ENCODE measurements at regions not wholly inside any gene's neighbourhood (a gene's known extent, or its start where the extent isn't known, plus 50 kb on each side); places are given as distances from the start of the nearest gene placed in this dataset.
"Not testable (repeated sequence)": the region's sequence is repeated elsewhere in the genome, so short reads cannot be mapped to it uniquely, and the experiment has no call there.

GRCh38 chr5:62154758-62155157 is 151.2 kb upstream of the KIF2A start:
- DNase-seq (ENCODE audit: low read depth in 2 of 2): no peak

DNA sequence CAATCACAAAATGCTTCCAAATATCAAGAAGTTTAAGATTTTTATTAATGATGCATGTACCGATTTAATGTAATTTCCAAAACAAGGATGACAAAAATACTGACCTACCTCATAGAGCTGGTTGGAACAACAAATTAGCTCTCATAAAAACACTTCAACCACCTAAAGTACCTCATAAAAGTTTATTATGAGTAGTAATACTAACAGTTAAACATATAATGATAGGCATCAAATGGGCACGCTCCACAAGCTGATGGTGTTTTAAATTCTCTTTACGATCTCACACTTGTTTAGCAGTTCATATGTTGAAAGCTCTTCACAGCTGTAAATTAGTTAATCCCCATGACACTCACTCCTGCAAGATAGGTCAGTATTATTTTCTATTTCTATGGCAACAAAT is 150.0 kb upstream of the KIF2A start:
- no peak for DNase-seq (ENCODE audit: low read depth in 2 of 2)

DNA sequence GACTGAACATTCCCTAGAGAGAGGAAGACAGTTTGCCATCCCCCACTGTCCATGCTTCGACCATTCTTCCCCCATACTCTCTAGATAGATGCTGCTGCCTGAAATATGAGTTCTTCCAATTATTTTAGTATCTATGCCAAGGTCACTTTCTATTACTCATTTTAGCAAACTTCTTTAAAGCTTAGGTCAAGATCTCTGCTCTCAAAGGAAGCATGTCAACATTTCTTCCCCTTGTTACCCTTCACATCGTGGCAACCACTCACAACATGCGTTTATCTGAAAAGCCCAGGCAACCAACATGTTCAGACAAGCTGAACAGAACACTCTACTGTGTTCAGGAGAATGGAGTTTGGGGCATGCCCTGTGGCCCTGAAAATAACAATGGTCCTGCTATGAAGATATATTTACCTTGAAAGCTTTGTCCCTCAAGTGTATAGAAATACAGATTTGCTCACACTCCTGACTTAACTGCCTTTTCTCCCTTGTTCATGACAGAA is 138.4 kb upstream of the KIF2A start:
- no peak for DNase-seq (ENCODE audit: low read depth in 2 of 2)

DNA sequence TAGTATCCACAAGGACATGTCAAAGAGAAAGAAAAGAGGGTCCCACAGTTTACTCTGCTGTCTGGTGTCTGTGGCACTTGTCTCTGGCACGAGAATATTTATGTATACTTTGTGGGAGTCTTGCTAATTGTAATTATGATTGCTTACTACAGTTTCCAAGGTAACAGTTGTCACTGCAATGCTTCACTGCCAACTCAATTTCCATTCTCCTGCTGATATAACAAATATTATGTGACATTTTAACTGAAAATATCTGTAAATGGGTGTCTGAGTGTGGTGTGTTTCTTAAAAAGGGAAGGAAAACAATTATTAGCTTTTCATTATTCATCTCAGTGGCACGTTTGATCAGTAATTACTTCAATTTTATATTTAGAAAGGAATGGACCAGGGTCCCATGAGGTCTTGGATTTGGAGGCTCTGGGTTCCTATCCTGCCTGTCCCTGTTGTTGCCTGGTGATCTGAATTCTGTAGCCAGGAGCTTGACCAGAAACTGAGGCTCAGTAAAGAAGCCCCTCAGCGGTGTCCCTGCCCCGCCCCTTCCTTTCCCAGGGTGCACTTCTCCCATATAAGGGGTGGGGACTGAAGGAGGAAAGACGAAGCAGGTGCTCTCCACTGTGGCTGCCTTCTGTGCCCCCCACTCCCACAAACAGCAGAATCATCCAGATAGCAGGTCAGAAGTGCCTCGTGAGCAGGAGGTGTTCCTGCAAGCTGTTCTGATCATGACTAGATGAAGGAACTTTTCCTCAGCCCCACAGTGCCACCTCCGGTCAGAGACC is 137.3 kb upstream of the KIF2A start:
- DNase-seq (ENCODE audit: low read depth in 2 of 2): no peak

- DNase-seq (ENCODE audit: low read depth in 2 of 2): no peak
Measured at GRCh38 chr5:62178258-62178657, 127.7 kb upstream of the KIF2A start.

DNA sequence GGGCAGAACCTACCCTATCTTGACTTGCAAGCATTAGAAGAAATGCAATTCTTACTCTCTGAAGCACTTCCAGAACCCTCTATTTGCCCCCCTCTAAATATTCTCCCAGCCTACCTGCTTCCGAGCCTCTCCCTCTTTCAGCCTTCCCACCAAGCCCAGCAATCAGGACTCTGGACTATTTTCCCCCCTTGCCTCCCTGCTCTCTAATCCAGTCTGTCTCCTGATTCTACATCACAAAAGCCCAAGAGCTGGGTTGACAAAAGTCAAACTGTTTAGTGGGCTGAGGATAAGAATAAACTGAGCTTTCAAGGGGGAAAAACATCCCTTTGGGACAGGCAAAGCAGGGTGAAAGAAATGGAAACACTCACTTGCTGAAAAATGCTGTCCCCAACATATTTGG is 123.2 kb upstream of the KIF2A start:
- no peak for DNase-seq (ENCODE audit: low read depth in 2 of 2)

DNA sequence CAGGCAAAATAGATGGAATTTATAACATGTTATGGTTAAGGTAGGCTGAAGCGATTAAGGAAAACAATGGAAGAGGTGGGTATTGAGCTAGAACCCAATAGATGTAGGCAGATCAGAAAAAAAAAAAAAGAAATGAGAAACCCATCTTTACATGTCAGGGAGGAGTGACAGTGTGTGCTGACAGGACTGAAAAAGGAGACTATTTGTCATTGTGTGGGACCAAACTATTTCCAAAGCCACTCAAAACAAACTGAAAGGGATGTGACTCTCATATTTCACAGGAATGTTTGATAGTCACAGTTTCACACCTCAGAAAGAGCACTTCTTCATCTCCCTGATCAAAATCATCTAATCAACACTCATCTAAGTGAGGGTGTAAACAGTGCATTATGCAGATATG is 122.3 kb upstream of the KIF2A start:
- no peak for DNase-seq (ENCODE audit: low read depth in 2 of 2)

DNA sequence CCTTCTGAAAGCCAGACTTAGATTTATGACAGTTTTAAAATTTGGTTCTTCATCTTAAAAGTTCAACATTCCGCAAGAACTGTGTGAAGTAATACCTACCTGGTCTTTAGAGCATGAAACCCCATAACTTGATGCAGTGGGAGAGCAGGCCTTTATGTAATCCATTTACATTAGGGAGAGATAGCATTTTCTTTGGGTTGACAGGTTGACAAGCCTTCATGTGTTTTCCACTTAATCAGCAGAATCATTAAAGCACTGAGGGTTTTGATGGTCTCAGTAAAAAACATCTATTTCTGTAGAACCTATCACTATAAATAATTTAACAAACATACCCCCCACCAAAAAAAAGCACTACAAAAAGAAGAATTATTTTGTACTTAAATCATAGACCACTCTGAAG is 121.6 kb upstream of the KIF2A start:
- no peak for DNase-seq (ENCODE audit: low read depth in 2 of 2)

DNA sequence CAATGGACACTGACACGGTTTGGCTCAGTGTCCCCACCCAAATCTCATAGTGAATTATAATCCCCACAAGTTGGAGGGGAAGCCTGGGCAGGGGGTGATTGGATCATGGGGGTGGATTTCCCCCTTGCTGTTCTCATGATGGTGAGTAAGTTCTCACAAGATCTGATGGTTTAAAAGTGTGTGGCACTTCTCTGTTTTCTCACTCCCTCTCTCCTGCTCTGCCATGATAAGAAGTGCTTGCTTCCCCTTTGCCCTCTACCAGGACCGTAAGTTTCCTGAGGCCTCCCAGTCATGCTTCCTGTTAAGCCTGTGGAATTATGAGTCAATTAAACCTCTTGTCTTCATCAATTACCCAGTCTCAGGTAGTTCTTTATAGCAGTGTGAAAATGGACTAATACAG is 115.8 kb upstream of the KIF2A start:
- no peak for DNase-seq (ENCODE audit: low read depth in 2 of 2)

DNA sequence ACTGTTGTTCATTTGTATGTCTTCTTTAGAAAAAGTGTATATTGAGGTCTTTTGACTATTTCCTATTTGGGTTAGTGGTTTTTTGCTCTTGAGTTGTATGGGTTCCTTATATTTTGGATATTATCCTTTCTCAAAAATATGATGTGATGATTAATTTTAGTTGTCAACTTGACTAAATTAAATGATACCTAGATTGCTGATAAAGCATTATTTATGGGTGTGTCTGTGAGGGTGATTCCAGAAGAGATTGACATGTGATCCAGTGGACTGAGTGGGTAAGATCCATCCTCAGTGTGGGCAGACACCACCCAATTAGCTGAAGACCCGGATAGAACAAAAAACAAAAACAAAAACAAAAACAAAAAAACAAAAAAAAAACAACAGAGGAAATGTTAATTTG is 115.1 kb upstream of the KIF2A start:
- no peak for DNase-seq (ENCODE audit: low read depth in 2 of 2)

DNA sequence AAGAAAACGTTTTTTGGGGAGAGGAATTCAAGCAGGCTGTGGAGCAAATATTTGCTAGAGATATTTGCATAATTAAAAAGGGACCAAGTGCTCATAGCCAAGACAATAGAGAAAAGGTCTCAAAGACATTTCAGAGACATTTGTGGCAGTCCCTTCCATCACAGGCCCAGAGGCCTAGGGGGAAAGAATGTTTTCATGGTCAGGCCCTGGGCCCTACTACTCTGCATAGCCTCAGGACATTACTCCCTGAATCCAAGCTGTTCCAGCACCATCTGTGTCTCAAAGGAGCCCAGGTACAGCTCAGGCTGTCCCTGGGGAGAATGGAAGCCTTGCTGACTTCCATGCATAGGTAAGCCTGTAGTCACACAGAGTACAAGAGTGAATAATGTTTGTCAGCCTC is 113.0 kb upstream of the KIF2A start:
- no peak for DNase-seq (ENCODE audit: low read depth in 2 of 2)

- DNase-seq (ENCODE audit: low read depth in 2 of 2): not testable (repeated sequence)
Measured at GRCh38 chr5:62196532-62196931, 109.5 kb upstream of the KIF2A start.

- no peak for DNase-seq (ENCODE audit: low read depth in 2 of 2)
Measured at GRCh38 chr5:62197697-62198096, 108.3 kb upstream of the KIF2A start.

DNA sequence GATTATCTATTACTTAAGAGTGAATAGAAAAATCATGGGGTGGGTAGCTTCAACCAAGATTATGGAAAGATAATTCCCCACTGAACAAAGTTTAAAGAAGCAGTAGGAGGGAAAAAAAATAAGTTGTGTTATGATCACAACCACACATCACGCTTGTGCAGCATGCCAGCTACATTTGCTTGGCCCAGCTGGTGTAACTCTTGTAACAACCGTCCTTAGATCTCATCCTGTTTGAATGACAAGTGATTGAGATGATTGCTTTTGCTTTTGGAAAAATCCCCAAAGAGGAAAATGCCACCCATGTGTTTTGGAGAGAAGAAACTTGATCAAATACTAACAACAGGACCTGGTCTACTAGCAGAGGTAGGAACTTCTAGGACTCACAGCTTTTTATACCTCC is 107.6 kb upstream of the KIF2A start:
- DNase-seq (ENCODE audit: low read depth in 2 of 2): no peak

GRCh38 chr5:62199792-62200716 is 106.0 kb upstream of the KIF2A start:
- DNase-seq (ENCODE audit: low read depth in 2 of 2): no peak

DNA sequence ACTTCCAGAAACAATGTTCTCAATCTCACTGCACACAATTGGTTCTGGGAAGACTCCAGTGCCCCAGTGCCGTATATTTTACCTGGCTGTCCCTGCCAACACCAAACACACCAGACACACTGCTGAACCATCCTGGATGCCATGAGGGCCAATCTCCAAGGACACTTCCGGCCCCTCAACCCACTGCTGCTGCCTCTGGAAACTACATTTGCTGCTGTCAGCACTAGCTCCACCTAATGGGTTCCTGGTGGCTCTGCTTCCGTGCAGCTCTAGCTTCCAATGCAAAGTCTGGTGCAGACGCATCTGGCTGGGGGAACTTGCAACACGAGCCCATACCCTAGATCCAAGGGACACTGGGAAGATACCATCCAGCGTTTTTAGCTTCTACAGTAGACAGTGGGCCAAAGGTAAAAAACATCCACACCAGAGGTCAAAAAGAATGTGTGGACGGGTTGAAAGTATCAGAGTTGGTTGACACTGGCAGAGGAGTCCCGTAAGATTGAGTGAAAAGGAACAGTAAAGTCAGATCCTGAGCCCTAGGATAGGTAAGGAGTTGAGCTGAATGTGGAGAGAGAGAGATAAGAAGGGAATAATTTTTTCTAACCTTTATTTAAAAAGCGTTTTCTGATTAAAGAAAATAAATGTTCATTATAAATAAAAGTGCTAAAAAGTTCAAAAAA is 99.7 kb upstream of the KIF2A start:
- no peak for DNase-seq (ENCODE audit: low read depth in 2 of 2)

DNA sequence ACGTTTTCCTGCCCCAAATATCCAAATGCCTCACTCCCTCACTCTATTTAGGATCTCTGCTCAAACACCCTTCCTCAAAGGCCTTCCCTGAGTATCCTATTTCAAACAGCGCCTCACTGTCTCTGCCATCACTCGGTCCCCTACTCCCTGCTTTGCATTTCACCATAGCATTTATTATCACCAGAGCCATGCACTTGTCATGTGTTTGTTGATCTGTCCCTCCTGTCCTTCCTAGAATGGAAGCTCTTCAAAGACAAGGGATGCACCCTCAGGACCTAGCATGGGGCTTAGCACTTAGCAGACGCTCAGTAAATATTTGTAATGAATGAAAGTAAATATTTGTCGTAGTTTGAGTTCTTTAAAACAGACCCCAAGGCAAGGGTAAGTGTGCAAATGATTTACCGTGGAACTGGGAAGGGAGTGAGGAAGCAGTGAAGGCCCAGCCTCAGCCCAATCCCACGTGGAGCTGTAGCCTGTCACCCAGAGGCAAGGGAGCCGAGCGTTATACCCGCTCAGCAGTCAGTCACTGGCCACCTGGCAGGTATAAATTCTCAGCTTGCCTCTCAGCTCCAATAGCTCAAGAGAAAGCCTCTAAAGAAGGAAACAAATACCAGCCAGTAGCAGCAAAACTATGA is 97.7 kb upstream of the KIF2A start:
- DNase-seq (ENCODE audit: low read depth in 2 of 2): no peak

GRCh38 chr5:62211405-62211804 is 94.6 kb upstream of the KIF2A start:
- DNase-seq (ENCODE audit: low read depth in 2 of 2): no peak

DNA sequence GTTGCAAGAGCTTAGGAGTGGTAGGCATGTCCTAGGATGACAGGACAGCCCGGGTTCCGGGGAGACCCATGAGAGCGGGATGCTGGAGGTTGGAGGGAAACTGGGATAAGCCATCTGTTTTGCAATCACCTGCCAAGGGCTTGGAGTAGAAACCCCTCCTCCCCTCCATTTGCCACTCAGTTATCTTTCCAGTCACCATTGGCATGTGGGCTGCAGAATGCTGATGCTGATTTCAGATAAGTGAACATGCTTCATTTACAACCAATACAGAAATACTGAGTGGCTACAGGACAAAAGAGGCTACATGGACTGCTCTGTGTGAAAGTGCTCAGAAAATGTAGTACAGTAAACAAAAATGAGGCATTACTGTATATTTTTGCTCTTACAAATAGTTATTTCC is 93.4 kb upstream of the KIF2A start:
- no peak for DNase-seq (ENCODE audit: low read depth in 2 of 2)

- no peak for DNase-seq (ENCODE audit: low read depth in 2 of 2)
Measured at GRCh38 chr5:62214701-62215100, 91.3 kb upstream of the KIF2A start.

DNA sequence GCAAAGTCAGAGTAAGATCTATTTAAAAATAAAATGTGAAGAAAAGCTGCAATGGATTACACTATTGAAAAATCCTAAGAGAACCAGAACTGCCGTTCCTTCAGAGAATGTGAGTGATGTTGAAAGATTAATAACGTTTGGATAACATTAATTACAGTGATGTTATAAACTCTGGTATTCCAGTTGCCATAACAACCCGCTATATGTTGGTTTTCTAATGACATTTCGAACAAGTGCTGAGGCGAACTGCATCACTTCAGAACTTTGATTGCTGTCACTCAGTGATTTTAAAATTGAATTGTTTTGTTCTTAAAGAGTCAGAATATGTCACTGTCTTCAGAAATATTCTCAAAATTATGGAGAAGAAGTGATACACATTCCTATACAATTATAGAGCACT is 89.4 kb upstream of the KIF2A start:
- not testable (repeated sequence) for DNase-seq (ENCODE audit: low read depth in 2 of 2)

DNA sequence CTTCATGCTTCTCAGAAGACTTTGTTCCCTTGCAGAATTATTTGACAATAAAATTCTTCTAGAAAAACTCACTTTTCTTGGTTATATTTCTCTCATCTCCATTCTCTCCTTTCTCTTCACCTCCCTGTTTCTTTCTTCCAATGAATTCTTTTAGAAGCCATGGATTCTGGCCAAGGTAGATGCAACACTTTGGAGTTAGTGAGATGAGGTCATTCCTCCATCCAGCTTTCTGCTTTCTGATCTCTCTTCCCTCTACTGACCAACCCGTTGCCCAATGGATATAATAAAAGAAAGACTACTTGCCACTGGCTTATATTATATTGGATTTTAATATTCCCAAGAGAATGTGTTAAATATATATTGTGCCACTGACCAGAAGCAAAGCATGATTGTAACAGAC is 88.9 kb upstream of the KIF2A start:
- not testable (repeated sequence) for DNase-seq (ENCODE audit: low read depth in 2 of 2)
